Mucosa of descending colon (tissue), 3 donors: ENCODE measurements at regions not wholly inside any gene's neighbourhood (a gene's known extent, or its start where the extent isn't known, plus 50 kb on each side); places are given as distances from the start of the nearest gene placed in this dataset.

Experiments used
- ATAC-seq: fragments of 200-7000 bp; cut with Tn5 transposase; one replicate; pipeline ENCODE4 v1.9.1; 2020; ENCODE audit warnings: mild to moderate bottlenecking, moderate library complexity
- DNase-seq, 3 donors: peaks; one replicate each; pipeline ENCODE4 v3.0.0-alpha.2; 2020
- H3K36me3 ChIP-seq: fragments of 200-600 bp; one replicate; pipeline ENCODE4 v1.8.0; 2021; ENCODE audit warnings: low read depth, mild to moderate bottlenecking
- H3K4me1 ChIP-seq: fragments of 200-600 bp; one replicate; pipeline ENCODE4 v1.8.0; 2021; ENCODE audit warnings: low read depth, mild to moderate bottlenecking
- H3K4me3 ChIP-seq: fragments of 200-600 bp; one replicate; pipeline ENCODE4 v1.8.0; 2021; ENCODE audit warnings: mild to moderate bottlenecking
- H3K9me3 ChIP-seq: fragments of 200-600 bp; one replicate; pipeline ENCODE4 v1.8.0; 2021; ENCODE audit warnings: mild to moderate bottlenecking
- CTCF ChIP-seq: fragments of 200-600 bp; IDR thresholded peaks from one replicate; pipeline ENCODE4 v1.8.0; 2022; ENCODE audit warnings: antibody characterized with exemption, mild to moderate bottlenecking
- intact Hi-C, 2 donors: fragments of 100-400 bp; cut with DNase I in 1 of 2; cut with micrococcal nuclease in 1 of 2; formaldehyde crosslinking; loops; one replicate each; pipeline versions ENCODE4 v1.11.0 to v1.11.1; 2022; cut with DNase I, micrococcal nuclease
- donor health status: DM: no; HTN: no; CAD: no; lungs with moderate emphysema.
- donor health status: DM: no; HTN: no; CAD: no.
- donor health status: DM: no; HTN: yes; CAD: no.

GRCh38 chr3:174398761-174399160 is 460.4 kb upstream of the NAALADL2 start:
- H3K9me3 ChIP-seq, result no peaks in the 10 kb centered on the region
- DNase-seq (no peak), ATAC-seq (no peak)
- H3K4me1 ChIP-seq, result no peaks in the 10 kb centered on the region
- TF ChIP-seq CTCF, result no peak
- no peak overlapping the region for H3K4me3 ChIP-seq
- intact Hi-C loops, result no loop called here
- H3K36me3 ChIP-seq, result no peaks in the 10 kb centered on the region

GRCh38 chr3:174403831-174404230 is 455.3 kb upstream of the NAALADL2 start:
- no peak for TF ChIP-seq CTCF
- intact Hi-C loops, result no loop called here
- no peaks in the 10 kb centered on the region for H3K4me1 ChIP-seq
- DNase-seq (no peak), ATAC-seq (no peak)
- no peaks in the 10 kb centered on the region for H3K9me3 ChIP-seq
- no peaks in the 10 kb centered on the region for H3K36me3 ChIP-seq
- H3K4me3 ChIP-seq, result no peak overlapping the region

- H3K9me3 ChIP-seq, result no peaks in the 10 kb centered on the region
- H3K4me1 ChIP-seq, result no peaks in the 10 kb centered on the region
- no peaks in the 10 kb centered on the region for H3K36me3 ChIP-seq
- H3K4me3 ChIP-seq, result no peak overlapping the region
- ATAC-seq (no peak), DNase-seq (no peak)
- TF ChIP-seq CTCF, result no peak
- intact Hi-C loops, result no loop called here
Measured at GRCh38 chr3:174408310-174408709, 450.8 kb upstream of the NAALADL2 start.

- H3K4me1 ChIP-seq, result no peaks in the 10 kb centered on the region
- no peak for ATAC-seq
- H3K9me3 ChIP-seq, result no peaks in the 10 kb centered on the region
- TF ChIP-seq CTCF, result no peak
- intact Hi-C loops, result no loop called here
- no peaks in the 10 kb centered on the region for H3K36me3 ChIP-seq
- H3K4me3 ChIP-seq, result no peak overlapping the region
- DNase-seq, result no peak
Measured at GRCh38 chr3:174409086-174409743, 449.9 kb upstream of the NAALADL2 start.

GRCh38 chr3:174413062-174413912 is 445.8 kb upstream of the NAALADL2 start:
- Histone ChIP-seq H3K4me1 (no peaks in the 10 kb centered on the region), H3K9me3 (no peaks in the 10 kb centered on the region), H3K36me3 (no peaks in the 10 kb centered on the region), H3K4me3 (no peak overlapping the region)
- ATAC-seq (no peak), DNase-seq (no peak)
- no peak for TF ChIP-seq CTCF
- intact Hi-C loops, result no loop called here
